ENCODE measurements at regions not wholly inside any gene's neighbourhood (a gene's known extent, or its start where the extent isn't known, plus 50 kb on each side); places are given as distances from the start of the nearest gene placed in this dataset.
"Not testable (repeated sequence)": the region's sequence is repeated elsewhere in the genome, so short reads cannot be mapped to it uniquely, and the experiment has no call there.

DNA sequence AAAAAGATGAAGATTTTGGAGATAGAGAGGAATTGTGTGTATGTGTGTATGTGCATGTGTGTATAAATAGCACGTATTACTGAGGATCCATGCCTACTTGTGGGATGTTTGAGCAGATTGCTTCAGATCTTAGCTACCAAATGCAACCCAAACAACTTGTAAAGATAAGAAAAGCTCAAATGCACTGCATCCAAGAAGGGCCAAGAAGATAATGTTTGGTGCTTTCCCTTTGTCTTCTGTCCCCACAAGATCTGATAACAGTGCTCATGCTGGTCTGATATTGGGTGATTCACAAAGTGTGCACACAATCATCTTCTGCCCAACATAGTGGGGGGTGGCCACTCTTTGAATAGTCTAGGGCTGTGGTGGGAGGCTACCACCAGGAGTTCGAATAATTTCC is 284.8 kb upstream of the CYRIA start:
- no peak for DNase-seq

DNA sequence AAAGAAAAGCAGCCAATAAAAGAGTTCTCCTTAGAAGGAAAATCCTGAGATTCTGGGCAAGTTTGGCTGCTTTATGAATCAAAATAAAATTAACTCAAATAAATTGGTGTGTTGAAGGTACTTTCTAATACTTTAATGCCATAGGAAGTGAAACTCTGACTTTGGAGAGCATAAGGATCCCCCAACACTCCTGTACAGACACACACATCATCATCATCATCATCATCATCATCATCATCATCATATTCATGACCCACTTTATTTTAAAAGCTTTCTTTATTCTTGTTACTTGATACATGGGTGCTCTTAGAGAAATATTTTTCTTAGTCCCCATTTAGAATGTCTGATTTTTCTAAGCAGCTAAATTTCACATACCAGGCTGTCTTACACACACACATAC is 283.1 kb upstream of the CYRIA start:
- no peak for DNase-seq

DNA sequence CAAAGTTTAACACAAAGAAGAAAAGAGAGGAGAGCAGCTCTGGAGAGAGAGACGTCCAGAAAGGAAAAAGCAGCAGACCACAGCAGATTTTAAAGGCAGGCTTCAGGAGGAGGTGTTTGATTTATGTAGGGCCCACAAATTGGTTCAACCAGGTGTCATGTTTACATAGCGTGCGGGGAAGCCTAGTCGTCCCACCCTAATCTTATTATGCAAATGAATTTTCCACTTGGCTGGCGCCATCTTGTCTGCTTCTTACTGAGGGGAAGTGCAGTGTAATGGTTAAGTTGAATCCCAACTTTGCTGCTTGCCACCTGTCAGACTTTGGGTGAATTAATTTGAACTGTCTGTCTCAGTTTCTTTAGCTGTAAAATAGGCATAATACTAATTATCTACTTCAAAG is 282.4 kb upstream of the CYRIA start:
- no peak for DNase-seq

DNA sequence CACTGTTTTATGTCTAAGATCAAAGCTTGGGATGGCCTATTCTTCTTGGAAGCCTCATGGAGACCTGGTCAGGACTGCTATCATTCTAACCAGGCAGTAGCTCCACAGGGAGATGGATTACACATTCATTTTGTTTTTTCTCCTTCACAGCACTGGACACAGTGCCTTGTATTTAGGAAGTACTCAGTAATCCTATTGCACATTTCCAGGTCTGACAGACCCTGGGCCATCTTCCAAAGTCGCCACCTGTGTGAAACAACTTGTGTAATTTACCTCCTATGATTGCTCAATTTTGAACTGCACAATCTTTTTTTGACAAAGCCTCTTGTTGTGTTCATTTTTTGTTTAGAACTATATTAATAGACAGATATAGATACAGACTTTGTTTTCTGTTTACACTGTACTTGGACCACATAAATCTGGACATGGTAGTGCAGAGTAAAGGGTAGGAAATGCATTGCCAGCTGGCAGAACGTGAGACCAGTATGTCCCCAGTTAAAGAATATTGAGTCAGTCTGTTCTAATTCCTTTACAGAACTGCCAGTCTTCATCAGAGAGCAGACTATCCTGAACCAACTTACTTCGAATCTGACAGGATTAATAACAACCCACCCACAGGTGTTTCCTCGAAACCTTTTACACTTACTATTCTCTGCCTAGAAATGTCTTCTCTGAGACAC is 277.8 kb upstream of the CYRIA start:
- no peak for DNase-seq

DNA sequence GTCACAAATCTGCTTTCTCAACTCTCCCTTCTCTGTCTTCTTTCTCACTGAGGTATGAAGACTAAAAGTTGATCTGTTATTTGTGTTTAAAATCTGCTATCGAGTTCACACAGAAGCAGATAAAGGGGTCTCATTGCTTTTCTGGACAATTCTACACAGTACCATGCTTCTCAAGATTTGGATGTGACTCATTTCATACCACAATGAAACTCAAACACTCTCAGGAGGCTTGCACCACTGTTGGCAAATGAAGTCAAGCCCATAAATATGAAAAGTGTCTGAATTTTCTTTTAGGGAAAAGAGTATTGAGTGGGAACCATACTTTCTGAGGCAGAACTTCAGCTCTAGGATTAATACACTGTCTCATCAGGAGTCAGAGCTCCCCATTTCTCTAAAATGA is 274.6 kb upstream of the CYRIA start:
- no peak for DNase-seq

DNA sequence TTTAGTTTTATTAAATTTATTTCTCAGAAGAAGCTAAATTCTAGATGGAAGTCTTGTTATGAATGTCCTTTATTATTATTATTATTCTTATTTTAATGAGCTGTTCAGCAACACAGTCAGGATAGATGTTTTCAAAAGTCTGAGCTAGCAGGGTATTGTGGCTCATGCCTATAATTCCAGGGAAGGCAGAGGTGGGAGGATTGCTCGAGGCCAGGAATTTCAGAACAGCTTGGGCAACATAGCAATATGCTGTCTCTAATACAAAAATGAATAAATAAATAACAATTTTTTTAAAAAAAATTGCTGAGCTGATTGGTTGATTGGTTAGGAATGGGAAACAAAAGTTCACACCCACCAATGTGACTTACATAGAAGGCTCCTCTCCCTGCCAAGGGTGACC is 274.1 kb upstream of the CYRIA start:
- no peak for DNase-seq

DNA sequence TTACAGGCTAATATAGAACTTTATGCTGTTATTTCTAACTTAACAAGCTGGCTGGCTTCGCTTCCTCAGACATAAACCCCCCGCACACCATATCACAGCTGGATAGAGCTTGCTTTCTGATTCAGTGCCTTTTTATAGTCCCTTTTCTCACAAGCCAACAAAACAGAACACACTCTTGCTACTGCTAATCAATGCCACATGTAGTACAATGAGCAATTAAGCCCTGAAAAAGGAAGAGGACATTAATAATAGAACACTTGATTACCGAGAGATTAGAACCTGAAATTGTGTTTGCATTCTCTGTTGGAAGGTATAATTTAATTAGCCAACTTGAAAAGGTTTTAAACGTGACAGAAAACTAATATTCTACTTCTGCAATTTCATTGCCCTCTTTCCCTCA is 267.7 kb upstream of the CYRIA start:
- no peak for DNase-seq

DNA sequence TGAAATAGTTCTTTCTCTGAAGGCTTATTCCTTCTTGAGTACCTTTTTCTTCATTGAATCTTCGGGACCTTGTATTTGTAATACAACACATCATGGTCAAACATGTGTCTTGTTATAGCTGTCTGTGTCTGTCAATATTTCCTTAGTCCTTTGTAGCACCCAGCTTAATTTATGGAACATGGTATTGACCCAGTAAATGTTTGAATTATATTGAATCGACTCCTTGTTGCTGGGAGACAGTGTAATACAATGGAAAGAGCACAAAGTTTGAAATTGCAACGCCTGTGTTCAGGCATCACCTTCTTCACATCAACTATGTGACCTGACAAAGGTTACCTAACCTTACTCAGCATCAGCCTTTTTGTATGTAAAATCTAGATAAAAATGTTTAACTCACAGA is 267.2 kb upstream of the CYRIA start:
- DNase-seq, result no peak

DNA sequence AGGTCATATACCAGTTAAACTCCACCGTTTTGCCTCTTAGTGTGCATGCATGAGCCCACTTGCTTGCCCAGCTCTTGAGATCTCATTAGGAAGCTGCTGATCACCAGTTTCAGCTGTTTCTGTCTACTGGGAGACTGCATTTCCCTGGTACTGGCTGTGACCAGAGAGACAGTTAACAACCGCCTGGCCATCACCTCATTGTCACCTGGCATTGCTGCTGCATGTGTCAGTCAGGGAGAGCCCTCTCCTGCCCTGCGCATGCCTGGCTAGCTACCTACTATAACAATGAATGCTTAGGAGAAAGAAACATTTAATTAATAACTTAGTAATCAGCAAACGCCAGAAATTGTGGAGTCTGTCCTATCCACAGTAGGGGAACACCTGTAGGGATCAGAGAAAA is 265.8 kb upstream of the CYRIA start:
- DNase-seq, result no peak

DNA sequence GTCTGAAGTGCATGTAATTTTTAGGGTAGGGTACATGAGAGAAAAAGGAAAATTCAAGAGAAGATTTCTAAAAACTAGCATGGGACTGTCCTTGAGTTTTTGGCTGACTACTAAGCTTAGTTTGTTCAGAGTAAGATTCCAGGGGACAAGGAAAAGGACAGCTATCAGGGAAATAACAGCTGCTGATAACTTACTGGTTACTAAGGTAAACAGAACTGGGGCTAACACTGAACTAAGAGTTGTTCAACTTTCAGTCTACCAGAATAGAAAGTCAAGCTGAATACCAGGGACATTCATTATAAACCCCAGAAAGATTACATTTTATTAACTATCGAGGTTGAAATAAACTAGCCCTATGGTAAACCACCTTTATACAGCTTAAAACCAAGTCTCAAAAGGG is 261.8 kb upstream of the CYRIA start:
- DNase-seq, result no peak

DNA sequence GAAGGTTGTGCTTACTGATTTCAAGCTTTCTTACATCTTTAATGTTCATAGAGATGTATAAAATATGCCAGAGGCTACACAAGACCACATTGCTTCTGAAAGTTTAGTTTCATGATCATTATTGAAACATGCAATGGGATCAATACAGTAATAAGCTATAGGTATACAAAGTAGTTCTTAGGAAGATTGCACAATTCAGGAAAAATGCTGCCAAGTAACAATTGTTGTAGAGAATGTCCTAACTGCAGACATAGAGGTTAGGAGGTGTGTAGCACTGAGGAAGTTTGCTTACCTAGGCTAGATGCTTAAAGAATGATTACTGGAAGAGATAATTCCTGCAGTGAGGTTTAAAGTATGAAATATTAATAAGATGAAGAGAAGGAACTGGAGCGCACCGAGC is 259.5 kb upstream of the CYRIA start:
- DNase-seq, result no peak

DNA sequence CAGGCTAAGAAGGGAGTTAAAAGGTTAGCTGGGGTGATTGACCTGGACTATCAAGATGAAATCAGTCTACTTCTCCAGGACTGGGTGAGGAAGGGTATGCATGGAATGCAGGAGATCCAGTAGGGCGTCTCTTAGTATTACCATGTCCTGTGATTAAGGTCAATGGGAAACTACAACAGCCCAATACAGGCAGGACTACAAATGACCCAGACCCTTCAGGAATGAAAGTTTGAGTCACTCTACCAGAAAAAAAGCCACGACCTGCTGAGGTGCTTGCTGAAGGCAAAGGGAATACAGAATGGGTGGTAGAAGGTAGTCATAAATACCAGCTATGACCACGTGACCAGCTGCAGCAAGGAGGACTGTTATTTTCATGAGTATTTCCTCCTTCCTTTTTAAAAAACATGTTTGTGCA is 249.7 kb upstream of the CYRIA start:
- not testable (repeated sequence) for DNase-seq

DNA sequence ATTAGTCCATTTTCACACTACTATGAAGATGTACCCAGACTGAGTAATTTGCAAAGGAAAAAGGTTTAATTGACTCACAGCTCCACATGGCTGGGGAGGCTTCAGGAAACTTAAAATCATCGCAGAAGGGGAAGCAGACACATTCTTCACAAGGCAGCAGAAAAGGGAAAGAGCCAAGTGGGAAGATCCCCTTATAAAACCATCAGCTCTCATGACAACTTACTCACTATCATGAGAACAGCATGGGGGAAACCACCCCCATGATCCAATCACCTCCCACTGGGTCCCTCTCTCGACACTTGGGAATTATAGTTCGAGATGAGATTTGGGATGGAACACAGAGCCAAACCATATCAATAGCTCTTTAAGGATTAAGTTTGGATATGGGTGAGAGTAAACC is 246.1 kb upstream of the CYRIA start:
- DNase-seq, result no peak

DNA sequence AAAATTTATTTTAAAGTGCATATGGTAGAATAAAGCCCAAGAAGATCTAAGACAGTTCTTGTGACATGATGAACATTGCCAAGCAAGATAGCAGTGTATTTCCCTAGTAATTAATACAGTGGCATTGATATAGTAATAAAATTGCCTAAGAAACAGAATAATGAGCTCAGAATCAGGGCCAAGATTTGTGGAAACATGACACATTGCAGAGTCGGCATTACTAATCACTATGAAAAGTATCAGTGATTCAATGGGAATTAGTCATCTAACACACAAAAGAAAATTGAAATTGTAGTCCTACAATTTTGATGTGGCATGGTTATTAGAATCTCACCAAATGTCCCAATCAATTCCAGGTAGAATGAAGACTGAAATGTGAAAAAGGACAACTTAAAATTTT is 243.0 kb upstream of the CYRIA start:
- DNase-seq, result no peak

DNA sequence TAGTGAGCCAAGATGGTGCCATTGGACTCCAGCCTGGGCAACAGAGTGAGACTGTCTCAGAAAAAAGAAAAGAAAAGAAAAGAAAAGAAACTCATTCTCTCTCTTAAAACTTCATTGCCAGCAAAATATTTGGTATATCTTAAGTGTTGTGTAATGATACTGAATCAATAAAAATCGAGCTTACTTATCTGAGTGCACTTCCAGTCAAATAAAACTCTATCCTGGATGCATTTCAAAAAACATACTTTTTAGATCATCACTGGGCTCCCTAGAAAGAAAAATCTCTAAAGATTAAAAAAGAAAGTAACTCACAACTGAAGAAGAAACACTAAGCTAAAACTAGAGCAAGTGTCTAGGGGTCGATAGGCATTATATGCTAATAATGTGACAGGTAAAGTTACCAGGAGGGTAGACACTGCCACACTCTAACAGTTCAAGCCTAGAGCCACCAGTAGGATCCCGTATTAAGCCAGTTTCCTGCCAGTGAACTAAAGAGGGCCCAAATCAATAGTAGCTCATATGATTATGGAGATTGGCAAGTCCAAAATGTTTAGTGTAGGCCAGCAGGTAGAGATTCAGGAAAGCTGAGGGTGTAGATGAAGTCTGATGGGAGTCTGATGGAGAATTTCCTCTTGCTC is 242.1 kb upstream of the CYRIA start:
- no peak for DNase-seq

DNA sequence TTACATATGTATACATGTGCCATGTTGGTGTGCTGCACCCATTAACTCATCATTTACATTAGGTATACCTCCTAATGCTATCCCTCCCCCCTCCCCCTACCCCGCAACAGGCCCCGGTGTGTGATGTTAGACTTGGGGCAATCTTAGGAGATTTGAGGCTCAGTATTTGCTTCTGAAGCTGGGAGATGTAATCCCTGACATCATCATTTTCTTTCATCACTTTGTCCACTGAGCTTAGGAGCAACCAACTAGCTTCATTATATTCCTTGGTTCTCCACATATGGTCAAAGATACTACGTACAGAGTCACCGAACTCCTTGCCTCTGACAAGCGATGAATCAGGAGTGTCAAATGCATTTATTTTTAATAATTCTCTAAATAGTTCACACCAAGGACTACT is 239.7 kb upstream of the CYRIA start:
- DNase-seq, result not testable (repeated sequence)

DNA sequence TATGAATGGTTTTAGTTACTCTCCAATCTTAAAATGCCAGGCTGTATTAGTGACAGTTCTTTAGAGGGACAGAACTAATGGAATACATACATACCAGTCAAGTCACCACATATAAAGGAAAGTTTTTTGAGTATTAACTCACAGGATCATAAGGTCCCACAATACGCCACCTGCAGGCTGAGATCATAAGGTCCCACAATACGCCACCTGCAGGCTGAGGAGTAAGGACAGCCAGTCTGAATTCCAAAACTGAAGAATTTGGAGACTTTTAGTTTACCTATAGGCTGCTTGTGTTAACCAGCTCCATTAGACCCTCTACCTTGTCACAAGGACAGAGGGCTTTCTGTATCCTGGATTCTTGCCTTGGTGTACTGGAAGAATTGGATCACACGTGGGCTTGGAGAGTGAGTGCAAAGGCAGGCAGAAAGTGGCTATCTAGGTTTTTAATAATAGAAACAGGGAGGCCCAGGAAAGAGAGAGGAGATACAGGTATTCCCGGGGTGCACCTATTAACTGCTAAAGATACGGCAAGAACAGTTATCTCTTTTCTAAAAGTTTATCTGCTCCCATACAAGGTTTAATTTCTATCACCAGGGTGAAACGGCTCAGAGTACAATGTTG is 234.9 kb upstream of the CYRIA start:
- DNase-seq, result no peak

DNA sequence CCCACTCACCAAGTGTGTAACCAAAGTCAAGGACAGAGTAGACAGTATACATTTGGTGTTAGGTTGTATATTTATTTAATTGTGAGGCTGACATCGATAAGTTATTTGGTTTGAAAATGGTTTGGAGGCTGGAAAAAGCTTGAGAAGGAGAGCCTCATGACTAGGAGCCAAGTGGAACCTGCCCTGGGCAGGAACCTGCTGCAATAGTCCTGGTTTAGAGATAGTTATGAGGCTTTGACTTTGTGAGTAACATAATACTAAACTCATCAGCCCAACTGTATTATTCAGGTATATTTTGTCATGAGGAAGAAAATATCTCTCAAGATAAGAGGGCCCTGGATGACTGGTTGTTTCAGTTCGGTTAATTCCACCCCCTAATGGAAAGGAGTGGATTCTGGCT is 234.3 kb upstream of the CYRIA start:
- DNase-seq, result no peak

DNA sequence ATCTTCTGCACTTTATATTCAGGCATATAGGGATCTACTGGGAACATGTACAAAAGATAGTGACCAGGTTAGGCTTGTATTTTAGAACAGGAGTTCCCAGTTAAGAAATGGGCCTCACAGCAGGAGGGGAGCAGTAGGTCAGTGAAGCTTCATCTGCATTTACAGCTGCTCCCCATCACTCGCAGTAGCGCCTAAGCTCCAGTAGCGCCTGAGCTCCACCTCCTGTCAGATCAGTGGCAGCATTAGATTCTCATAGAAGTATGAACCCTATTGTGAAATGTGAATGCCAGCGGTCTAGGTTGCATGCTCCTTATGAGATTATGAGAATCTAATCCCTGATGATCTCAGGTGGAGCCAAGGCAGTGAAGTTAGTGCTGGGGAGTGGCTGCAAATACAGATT is 224.4 kb upstream of the CYRIA start:
- DNase-seq, result no peak

DNA sequence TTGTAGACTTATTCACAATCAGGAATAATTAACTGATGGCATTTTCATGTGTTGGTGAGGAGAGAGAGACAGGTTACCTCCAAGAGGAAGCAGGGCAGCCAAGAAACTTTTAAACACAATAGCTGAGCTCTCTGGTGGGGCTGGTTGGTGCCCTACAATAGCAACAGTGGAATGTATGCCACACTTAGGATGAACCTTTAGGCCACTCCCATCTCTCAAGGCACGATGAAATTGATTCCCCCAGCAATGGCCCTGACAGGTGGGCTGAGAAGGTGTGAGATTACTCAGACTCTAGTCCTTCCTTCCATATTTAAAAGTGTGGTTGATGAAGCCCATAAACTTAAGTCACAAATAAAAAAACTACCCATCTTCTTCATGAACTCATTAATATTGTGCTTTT is 219.4 kb upstream of the CYRIA start:
- no peak for DNase-seq

DNA sequence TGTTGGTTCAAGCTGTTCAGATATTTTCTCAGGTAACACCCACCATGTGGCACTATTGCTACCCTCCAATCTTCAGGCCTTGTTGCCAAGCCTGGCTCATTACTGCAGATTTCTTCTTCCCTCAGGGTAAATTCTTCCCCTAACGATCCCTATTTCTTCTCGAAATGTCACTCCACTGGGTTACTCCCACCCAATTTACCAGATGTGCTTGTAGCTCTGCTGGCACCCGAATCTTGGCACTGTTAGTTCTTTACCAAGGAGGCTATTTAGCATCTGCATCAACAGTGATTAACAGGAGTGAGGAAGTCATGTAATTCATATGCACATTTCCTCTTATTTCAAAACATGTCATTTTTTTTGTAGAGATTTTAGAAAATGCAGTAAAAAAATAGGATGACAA is 217.1 kb upstream of the CYRIA start:
- DNase-seq, result no peak

DNA sequence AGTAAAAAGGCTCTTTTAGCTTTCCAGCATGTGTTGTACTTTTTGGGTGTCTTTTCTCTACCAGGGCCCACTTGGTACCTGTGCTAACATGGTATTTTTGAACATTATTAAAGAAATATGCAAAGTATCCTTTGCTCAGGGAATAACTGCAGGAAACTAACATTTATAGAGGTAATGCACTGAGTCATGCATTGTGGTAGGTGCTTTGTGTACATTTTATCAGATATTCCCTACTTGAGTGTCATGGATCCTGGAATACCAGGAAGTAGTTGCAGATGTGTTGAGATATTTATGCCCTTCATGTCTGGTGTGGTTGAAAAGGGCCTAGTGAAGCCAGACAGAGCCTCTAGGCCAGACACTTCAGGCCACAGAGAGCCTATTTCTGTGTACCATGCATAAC is 215.5 kb upstream of the CYRIA start:
- DNase-seq, result no peak

DNA sequence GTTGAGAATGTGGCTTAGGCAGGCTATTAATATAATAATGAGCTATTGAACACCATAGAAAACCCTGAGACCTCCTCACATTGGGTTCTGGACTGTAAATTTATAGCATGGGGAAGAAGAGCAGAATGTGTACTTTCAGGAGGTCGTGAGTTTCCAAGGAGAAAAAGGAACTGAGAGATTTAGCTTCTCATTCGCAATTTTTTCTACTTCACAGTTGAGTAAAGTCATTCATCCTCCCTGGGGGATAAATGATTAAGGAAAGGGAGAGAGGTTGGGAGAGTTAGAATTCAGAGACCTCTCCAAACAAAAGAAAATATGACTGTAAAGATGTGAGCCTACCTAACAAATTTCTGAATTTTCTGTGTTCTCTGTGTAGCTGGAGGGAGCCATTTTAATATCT is 205.8 kb upstream of the CYRIA start:
- DNase-seq, result no peak

DNA sequence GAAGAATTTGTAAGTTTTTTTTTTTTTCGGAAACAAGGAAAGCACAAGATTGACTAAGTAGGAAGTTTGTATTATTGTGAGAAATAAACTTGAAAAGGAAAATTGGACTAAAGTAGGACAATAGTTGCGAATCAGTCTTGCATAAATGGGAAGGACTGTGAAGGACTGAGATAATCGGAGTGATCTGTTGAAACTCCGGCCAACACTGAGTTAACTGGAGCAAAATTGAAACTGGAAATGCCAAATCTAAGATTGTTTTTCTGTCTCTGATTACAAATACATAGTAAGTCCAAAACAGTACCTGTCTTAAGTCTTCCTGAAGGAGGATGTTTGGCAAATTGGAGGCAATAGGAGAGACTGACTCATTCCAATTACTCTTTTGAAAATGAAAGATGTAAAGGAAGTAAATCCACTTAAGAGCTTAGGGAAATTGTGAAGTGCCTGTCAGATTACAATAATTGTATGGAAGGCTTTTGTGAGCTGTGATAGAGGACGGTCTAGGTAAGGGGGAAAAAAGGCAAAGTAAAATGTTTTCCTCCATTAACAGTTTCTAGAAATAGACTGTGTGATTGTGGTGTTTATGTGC is 204.9 kb upstream of the CYRIA start:
- DNase-seq, result no peak

Measured in central memory CD4-positive, alpha-beta T cell (primary cell).